Epithelial cell of esophagus (primary cell): ENCODE measurements at regions not wholly inside any gene's neighbourhood (a gene's known extent, or its start where the extent isn't known, plus 50 kb on each side); places are given as distances from the start of the nearest gene placed in this dataset.

Experiments
- DNase-seq: peaks from one replicate; pipeline ENCODE4 v3.0.0; 2010; ENCODE audit warnings: low read depth
- H3K4me3 ChIP-seq: 2 replicates; pipeline ENCODE4 v1.5.1; 2011; ENCODE audit warnings: mild to moderate bottlenecking, low read length, control low read depth
- CTCF ChIP-seq: IDR thresholded peaks from 2 replicates; pipeline ENCODE4 v1.5.1; 2011; ENCODE audit warnings: low read depth, mild to moderate bottlenecking, low read length, control low read depth, inconsistent platforms; ENCODE audit not compliant: insufficient read depth; ENCODE audit errors: missing control alignments

- DNase-seq = peak; percentile 85
- H3K4me3 ChIP-seq = no peak overlapping the region
- TF ChIP-seq CTCF = no peak
Measured at GRCh38 chr4:30860978-30861377, 140.8 kb downstream of the PCDH7 start.

- H3K4me3 ChIP-seq = no peak overlapping the region
- no peak for DNase-seq
- no peak for TF ChIP-seq CTCF
Measured at GRCh38 chr4:30862196-30862595, 142.0 kb downstream of the PCDH7 start.

GRCh38 chr4:30863021-30863420, 142.9 kb downstream of the PCDH7 start:
- TF ChIP-seq CTCF = no peak
- DNase-seq = peak; percentile 20
- H3K4me3 ChIP-seq = no peak overlapping the region

- no peak for TF ChIP-seq CTCF
- no peak for DNase-seq
- no peak overlapping the region for H3K4me3 ChIP-seq
Measured at GRCh38 chr4:30865691-30866090, 145.5 kb downstream of the PCDH7 start.

- TF ChIP-seq CTCF = no peak
- DNase-seq = no peak
Measured at GRCh38 chr4:30866346-30866745, 146.2 kb downstream of the PCDH7 start.

GRCh38 chr4:30866907-30867306, 146.7 kb downstream of the PCDH7 start:
- peak; percentile 75 for DNase-seq
- no peak for TF ChIP-seq CTCF
- H3K4me3 ChIP-seq = no peak overlapping the region

More at GRCh38 chr4:30866346-30866745, 146.2 kb downstream of the PCDH7 start:
- H3K4me3 ChIP-seq = no peak overlapping the region

GRCh38 chr4:30867427-30867826, 147.3 kb downstream of the PCDH7 start:
- no peak overlapping the region for H3K4me3 ChIP-seq
- DNase-seq = peak; percentile 17
- no peak for TF ChIP-seq CTCF
